Neural progenitor cell (in vitro differentiated cells): ENCODE measurements at regions not wholly inside any gene's neighbourhood (a gene's known extent, or its start where the extent isn't known, plus 50 kb on each side); places are given as distances from the start of the nearest gene placed in this dataset.

Experiments used
- DNase-seq: peaks from one replicate; pipeline ENCODE4 v3.0.0-alpha.2; 2016; ENCODE audit warnings: low spot score
- H2AFZ ChIP-seq: fragments of 200-600 bp; sonication (generic); replicated peaks from 2 replicates; pipeline ENCODE4 v1.6.1; 2016; ENCODE audit warnings: antibody characterized with exemption
- H3F3A ChIP-seq: fragments of 200-600 bp; sonication (generic); 2 replicates; pipeline ENCODE4 v1.6.1; 2016; ENCODE audit warnings: antibody characterized with exemption, low read depth
- H3K27ac ChIP-seq: fragments of 200-600 bp; sonication (generic); 2 replicates; pipeline ENCODE4 v1.5.1; 2016; ENCODE audit warnings: mild to moderate bottlenecking
- H3K27me3 ChIP-seq: fragments of 200-600 bp; sonication (generic); 2 replicates; pipeline ENCODE4 v1.6.1; 2016; ENCODE audit warnings: mild to moderate bottlenecking, moderate library complexity
- H3K36me3 ChIP-seq: fragments of 200-600 bp; sonication (generic); 2 replicates; pipeline ENCODE4 v1.5.1; 2016
- H3K4me1 ChIP-seq: fragments of 200-600 bp; sonication (generic); 2 replicates; pipeline ENCODE4 v1.6.1; 2016; ENCODE audit warnings: mixed run types
- H3K4me2 ChIP-seq: fragments of 200-600 bp; sonication (generic); 2 replicates; pipeline ENCODE4 v1.6.1; 2016
- H3K4me3 ChIP-seq: fragments of 200-600 bp; sonication (generic); 2 replicates; pipeline ENCODE4 v1.5.1; 2016
- H3K79me2 ChIP-seq: fragments of 200-600 bp; sonication (generic); 2 replicates; pipeline ENCODE4 v1.6.1; 2016; ENCODE audit warnings: low read depth
- H3K9ac ChIP-seq: fragments of 200-600 bp; sonication (generic); 2 replicates; pipeline ENCODE4 v1.6.1; 2016
- H3K9me3 ChIP-seq: fragments of 200-600 bp; sonication (generic); 2 replicates; pipeline ENCODE4 v1.5.1; 2016; ENCODE audit warnings: low read depth
- H4K20me1 ChIP-seq: fragments of 200-600 bp; sonication (generic); 2 replicates; pipeline ENCODE4 v1.6.1; 2016; ENCODE audit warnings: low read depth
- H3K27ac Mint-ChIP-seq: 3 replicates; pipeline ENCODE4 v1.8.0; 2021; ENCODE audit warnings: mixed read lengths
- H3K27me3 Mint-ChIP-seq: 2 replicates; pipeline ENCODE4 v1.8.0; 2022; ENCODE audit warnings: low read depth, mild to moderate bottlenecking, inconsistent platforms, moderate library complexity, mixed read lengths; ENCODE audit not compliant: insufficient read depth
- H3K36me3 Mint-ChIP-seq: 3 replicates; pipeline ENCODE4 v1.8.0; 2021; ENCODE audit warnings: mixed read lengths
- H3K4me1 Mint-ChIP-seq: 3 replicates; pipeline ENCODE4 v1.8.0; 2021; ENCODE audit warnings: mixed read lengths
- H3K4me3 Mint-ChIP-seq: 3 replicates; pipeline ENCODE4 v1.8.0; 2021; ENCODE audit warnings: mild to moderate bottlenecking, moderate library complexity, mixed read lengths
- H3K9me3 Mint-ChIP-seq: 3 replicates; pipeline ENCODE4 v1.8.0; 2020; ENCODE audit warnings: mixed read lengths
- EZH2 ChIP-seq: fragments of 200-600 bp; sonication (generic); IDR thresholded peaks from 2 replicates; pipeline ENCODE4 v1.6.1; 2017; ENCODE audit warnings: antibody characterized with exemption, mild to moderate bottlenecking, moderate library complexity
- EZH2phosphoT487 ChIP-seq: fragments of 200-600 bp; sonication (generic); IDR thresholded peaks from 2 replicates; pipeline ENCODE4 v1.6.1; 2017; ENCODE audit warnings: antibody characterized with exemption
- TF ChIP-seq, protein P1 (sequence below): fragments of 200-600 bp; sonication (generic); IDR thresholded peaks from 2 replicates; pipeline ENCODE4 v1.5.1; 2017; ENCODE audit warnings: antibody characterized with exemption, mild to moderate bottlenecking

DNA sequence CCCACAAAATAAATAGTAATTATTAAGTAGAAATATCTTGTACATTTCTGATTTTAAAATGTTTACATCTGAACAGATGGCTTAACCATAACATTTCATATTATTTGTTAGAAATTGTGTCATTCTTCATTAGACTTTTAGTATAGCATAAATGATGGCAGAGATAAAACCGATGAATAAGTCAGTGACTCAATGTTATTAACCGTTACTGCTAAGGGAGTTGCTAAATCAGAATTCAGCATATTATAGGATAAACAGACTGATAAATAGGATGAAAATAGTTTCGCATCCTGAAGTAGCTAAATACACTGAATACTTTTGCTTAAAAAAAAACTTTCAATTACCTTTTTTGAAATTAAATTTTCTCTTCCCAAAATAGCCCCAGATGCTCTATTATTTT lies 610.6 kb upstream of the ZP4 start:
- Mint-ChIP-seq H3K4me3 (no peak overlapping the region), H3K36me3 (no peaks in the 10 kb centered on the region), H3K9me3 (no peaks in the 10 kb centered on the region), H3K27me3 (no peaks in the 10 kb centered on the region), H3K4me1 (no peaks in the 10 kb centered on the region), H3K27ac (no peak overlapping the region)
- no peak for DNase-seq
- no peaks in the 10 kb centered on the region for H3K79me2 ChIP-seq
- H3K4me3 ChIP-seq = no peak overlapping the region
- TF ChIP-seq, protein P1, sequence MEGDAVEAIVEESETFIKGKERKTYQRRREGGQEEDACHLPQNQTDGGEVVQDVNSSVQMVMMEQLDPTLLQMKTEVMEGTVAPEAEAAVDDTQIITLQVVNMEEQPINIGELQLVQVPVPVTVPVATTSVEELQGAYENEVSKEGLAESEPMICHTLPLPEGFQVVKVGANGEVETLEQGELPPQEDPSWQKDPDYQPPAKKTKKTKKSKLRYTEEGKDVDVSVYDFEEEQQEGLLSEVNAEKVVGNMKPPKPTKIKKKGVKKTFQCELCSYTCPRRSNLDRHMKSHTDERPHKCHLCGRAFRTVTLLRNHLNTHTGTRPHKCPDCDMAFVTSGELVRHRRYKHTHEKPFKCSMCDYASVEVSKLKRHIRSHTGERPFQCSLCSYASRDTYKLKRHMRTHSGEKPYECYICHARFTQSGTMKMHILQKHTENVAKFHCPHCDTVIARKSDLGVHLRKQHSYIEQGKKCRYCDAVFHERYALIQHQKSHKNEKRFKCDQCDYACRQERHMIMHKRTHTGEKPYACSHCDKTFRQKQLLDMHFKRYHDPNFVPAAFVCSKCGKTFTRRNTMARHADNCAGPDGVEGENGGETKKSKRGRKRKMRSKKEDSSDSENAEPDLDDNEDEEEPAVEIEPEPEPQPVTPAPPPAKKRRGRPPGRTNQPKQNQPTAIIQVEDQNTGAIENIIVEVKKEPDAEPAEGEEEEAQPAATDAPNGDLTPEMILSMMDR = no peak
- TF ChIP-seq EZH2 (no peak), EZH2phosphoT487 (no peak)
- H4K20me1 ChIP-seq = no peaks in the 10 kb centered on the region
- no peak overlapping the region for H3K9ac ChIP-seq
- no peaks in the 10 kb centered on the region for H3K4me1 ChIP-seq
- H3K36me3 ChIP-seq = no peaks in the 10 kb centered on the region
- H3F3A ChIP-seq = no peaks in the 10 kb centered on the region
- H3K27me3 ChIP-seq = no peaks in the 10 kb centered on the region
- H2AFZ ChIP-seq = no peak overlapping the region
- no peak overlapping the region for H3K4me2 ChIP-seq
- H3K9me3 ChIP-seq = no peaks in the 10 kb centered on the region
- no peak overlapping the region for H3K27ac ChIP-seq

DNA sequence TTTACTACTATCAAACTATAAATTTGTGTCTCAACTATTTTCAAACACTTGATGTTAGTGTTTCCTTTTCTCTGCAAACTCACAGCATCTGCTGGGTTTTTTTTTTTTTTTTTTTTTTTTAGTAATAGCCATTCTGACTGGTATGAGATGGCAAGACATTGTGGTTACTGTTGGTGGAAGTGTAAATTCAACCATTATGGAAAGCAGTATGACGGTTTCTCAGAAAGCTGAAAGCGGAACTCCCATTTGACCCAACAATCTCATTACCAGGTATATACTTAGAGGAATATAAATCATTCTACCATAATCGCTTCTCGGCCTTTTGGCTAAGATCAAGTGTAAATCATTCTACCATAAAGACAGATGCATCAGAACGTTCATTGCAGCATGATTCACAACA lies 608.3 kb upstream of the ZP4 start:
- Histone ChIP-seq H3K27me3 (no peaks in the 10 kb centered on the region), H3K79me2 (no peaks in the 10 kb centered on the region), H3K4me3 (no peak overlapping the region), H3F3A (no peaks in the 10 kb centered on the region), H2AFZ (no peak overlapping the region), H3K4me1 (no peaks in the 10 kb centered on the region), H3K9me3 (no peaks in the 10 kb centered on the region), H3K36me3 (no peaks in the 10 kb centered on the region), H3K4me2 (no peak overlapping the region), H3K27ac (no peak overlapping the region), H4K20me1 (no peaks in the 10 kb centered on the region), H3K9ac (no peak overlapping the region)
- no peaks in the 10 kb centered on the region for H3K36me3 Mint-ChIP-seq
- TF ChIP-seq EZH2phosphoT487 = no peak
- TF ChIP-seq, protein P1 = no peak
- no peak for TF ChIP-seq EZH2
- no peaks in the 10 kb centered on the region for H3K4me1 Mint-ChIP-seq
- no peak overlapping the region for H3K4me3 Mint-ChIP-seq
- no peak for DNase-seq
- H3K27ac Mint-ChIP-seq = no peak overlapping the region
- no peaks in the 10 kb centered on the region for H3K9me3 Mint-ChIP-seq
- H3K27me3 Mint-ChIP-seq = no peaks in the 10 kb centered on the region

DNA sequence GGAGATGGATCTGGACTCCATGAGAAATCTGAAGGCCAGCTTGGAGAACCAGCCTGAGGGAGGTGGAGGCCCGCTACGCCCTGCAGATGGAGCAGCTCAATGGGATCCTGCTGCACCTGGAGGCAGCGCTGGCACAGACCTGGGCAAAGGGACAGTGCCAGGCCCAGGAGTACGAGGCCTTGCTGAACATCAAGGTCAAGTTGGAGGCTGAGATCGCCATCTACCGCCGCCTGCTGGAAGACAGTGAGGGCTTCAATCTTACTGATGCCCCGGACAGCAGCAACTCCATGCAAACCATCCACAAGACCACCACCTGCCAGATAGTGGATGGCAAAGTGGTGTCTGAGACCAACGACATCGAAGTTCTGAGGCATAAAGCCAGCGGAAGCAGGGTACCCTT lies 601.5 kb upstream of the ZP4 start:
- Histone ChIP-seq H3K27me3 (no peaks in the 10 kb centered on the region), H3K9me3 (no peaks in the 10 kb centered on the region), H3K36me3 (no peaks in the 10 kb centered on the region), H3K79me2 (no peaks in the 10 kb centered on the region), H4K20me1 (no peaks in the 10 kb centered on the region), H3K9ac (no peak overlapping the region), H3K4me3 (no peak overlapping the region), H2AFZ (no peak overlapping the region), H3K4me1 (no peaks in the 10 kb centered on the region), H3K4me2 (no peak overlapping the region), H3F3A (no peaks in the 10 kb centered on the region), H3K27ac (no peak overlapping the region)
- Mint-ChIP-seq H3K4me3 (no peak overlapping the region), H3K9me3 (no peaks in the 10 kb centered on the region), H3K27me3 (no peaks in the 10 kb centered on the region), H3K4me1 (peaks cover 6% of the 10 kb centered on the region), H3K27ac (no peak overlapping the region), H3K36me3 (no peaks in the 10 kb centered on the region)
- TF ChIP-seq EZH2phosphoT487 = no peak
- TF ChIP-seq, protein P1 = no peak
- no peak for TF ChIP-seq EZH2
- no peak for DNase-seq

DNA sequence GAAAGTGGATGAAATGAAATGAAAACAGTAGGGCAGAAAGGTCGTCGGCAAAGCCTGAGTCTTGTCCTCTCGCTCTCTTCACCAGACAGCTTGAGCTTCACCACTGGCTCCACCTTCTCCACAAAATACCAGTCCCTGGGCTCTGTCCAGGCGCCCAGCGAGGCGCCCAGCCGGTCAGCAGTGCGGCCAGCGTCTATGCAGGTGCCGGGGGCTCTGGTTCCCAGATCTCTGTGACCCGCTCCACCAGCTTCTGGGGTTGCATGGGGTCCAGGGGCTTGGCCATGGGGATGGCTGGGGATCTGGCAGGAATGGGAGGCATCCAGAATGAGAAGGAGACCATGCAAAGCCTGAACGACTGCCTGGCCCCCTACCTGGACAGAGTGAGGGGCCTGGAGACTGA lies 600.5 kb upstream of the ZP4 start:
- Histone ChIP-seq H3K4me1 (no peaks in the 10 kb centered on the region), H3F3A (no peaks in the 10 kb centered on the region), H3K9ac (no peak overlapping the region), H3K36me3 (no peaks in the 10 kb centered on the region), H4K20me1 (no peaks in the 10 kb centered on the region), H3K9me3 (no peaks in the 10 kb centered on the region), H3K27ac (no peak overlapping the region), H3K4me3 (no peak overlapping the region), H3K79me2 (no peaks in the 10 kb centered on the region), H3K4me2 (no peak overlapping the region), H2AFZ (no peak overlapping the region), H3K27me3 (no peaks in the 10 kb centered on the region)
- Mint-ChIP-seq H3K4me3 (no peak overlapping the region), H3K9me3 (no peaks in the 10 kb centered on the region), H3K36me3 (no peaks in the 10 kb centered on the region), H3K27me3 (no peaks in the 10 kb centered on the region), H3K27ac (no peak overlapping the region), H3K4me1 (peaks cover 11% of the 10 kb centered on the region)
- TF ChIP-seq EZH2phosphoT487 (no peak), EZH2 (no peak)
- TF ChIP-seq, protein P1 = no peak
- DNase-seq = no peak
